B cell (primary cell): ENCODE measurements at regions not wholly inside any gene's neighbourhood (a gene's known extent, or its start where the extent isn't known, plus 50 kb on each side); places are given as distances from the start of the nearest gene placed in this dataset.

Experiments
- EZH2 ChIP-seq: IDR thresholded peaks from 2 replicates; pipeline ENCODE4 v1.6.1; 2012; ENCODE audit warnings: borderline replicate concordance, low read depth, mild to moderate bottlenecking, moderate library complexity, low read length; ENCODE audit not compliant: insufficient read depth, poor library complexity, severe bottlenecking
- TF ChIP-seq, protein P1 (sequence below): fragments of 200-600 bp; IDR thresholded peaks from one replicate; pipeline ENCODE4 v1.8.0; 2022; ENCODE audit warnings: antibody characterized with exemption, mild to moderate bottlenecking

DNA sequence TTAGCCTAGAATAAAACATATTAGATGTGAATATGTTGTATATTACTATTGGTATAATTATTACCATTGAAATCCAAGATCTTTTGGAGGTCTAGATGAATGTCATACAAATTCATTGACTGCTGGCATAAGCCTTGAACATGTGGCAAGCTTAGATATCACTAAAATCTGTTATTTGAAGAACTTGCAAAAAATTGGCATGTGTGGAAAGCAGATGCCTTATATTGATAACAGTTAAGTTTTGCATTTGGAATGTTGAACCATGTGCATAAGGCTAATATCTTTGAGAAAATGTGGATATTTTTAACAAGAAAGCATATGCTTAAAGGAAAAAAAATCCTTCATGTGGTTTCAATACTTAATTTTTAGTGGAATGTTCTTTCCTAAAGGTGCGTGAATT, 203.6 kb upstream of the PRICKLE1 start:
- TF ChIP-seq, protein P1, sequence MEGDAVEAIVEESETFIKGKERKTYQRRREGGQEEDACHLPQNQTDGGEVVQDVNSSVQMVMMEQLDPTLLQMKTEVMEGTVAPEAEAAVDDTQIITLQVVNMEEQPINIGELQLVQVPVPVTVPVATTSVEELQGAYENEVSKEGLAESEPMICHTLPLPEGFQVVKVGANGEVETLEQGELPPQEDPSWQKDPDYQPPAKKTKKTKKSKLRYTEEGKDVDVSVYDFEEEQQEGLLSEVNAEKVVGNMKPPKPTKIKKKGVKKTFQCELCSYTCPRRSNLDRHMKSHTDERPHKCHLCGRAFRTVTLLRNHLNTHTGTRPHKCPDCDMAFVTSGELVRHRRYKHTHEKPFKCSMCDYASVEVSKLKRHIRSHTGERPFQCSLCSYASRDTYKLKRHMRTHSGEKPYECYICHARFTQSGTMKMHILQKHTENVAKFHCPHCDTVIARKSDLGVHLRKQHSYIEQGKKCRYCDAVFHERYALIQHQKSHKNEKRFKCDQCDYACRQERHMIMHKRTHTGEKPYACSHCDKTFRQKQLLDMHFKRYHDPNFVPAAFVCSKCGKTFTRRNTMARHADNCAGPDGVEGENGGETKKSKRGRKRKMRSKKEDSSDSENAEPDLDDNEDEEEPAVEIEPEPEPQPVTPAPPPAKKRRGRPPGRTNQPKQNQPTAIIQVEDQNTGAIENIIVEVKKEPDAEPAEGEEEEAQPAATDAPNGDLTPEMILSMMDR = no peak
- no peak for TF ChIP-seq EZH2
